ENCODE measurements at regions not wholly inside any gene's neighbourhood (a gene's known extent, or its start where the extent isn't known, plus 50 kb on each side); places are given as distances from the start of the nearest gene placed in this dataset.

- Histone ChIP-seq H3K27me3 (peaks cover 0 to 8% of the 10 kb centered on the region in 2 donors), H3K9me3 (peaks cover 0 to 10% (median 0%) of the 10 kb centered on the region in 4 donors), H3K4me3 (no peak overlapping the region), H3K27ac (no peak overlapping the region), H3K4me1 (no peaks in the 10 kb centered on the region), H3K36me3 (no peaks in the 10 kb centered on the region)
- WGBS, 2 donors, result 70 to 72% methylated on average over 4 of the region's 4 CpGs
- TF ChIP-seq EP300 (IDR thresholded peaks at IDR 0.05) (no peak), CTCF (IDR thresholded peaks at IDR 0.05) (no peak), POLR2A (IDR thresholded peaks at IDR 0.05) (no peak)
- no peak for DNase-seq (ENCODE audit: low spot score in 2 of 2)
These were observed 232.0 kb downstream of the BUD13 start for GRCh38 chr11:116540645-116541304.

- no peak for TF ChIP-seq EP300 (IDR thresholded peaks at IDR 0.05)
- TF ChIP-seq POLR2A (IDR thresholded peaks at IDR 0.05), result no peak
- no peak for TF ChIP-seq CTCF (IDR thresholded peaks at IDR 0.05)
- WGBS, 2 donors, result 55 to 56% methylated on average over 2 of the region's 2 CpGs
- Histone ChIP-seq H3K27ac (no peak overlapping the region), H3K4me1 (no peaks in the 10 kb centered on the region), H3K27me3 (peaks cover 0 to 15% of the 10 kb centered on the region in 2 donors), H3K9me3 (peaks cover 0 to 10% (median 0%) of the 10 kb centered on the region in 4 donors), H3K36me3 (no peaks in the 10 kb centered on the region), H3K4me3 (no peak overlapping the region)
- DNase-seq (ENCODE audit: low spot score in 2 of 2), result no peak
These were observed 232.9 kb downstream of the BUD13 start for GRCh38 chr11:116539836-116540418.

- TF ChIP-seq EP300 (IDR thresholded peaks at IDR 0.05) (no peak), CTCF (IDR thresholded peaks at IDR 0.05) (no peak), POLR2A (IDR thresholded peaks at IDR 0.05) (no peak)
- H3K9me3 ChIP-seq, result peaks cover 0 to 10% (median 0%) of the 10 kb centered on the region in 4 donors
- peaks cover 0 to 19% of the 10 kb centered on the region in 2 donors for H3K27me3 ChIP-seq
- no peak overlapping the region for H3K27ac ChIP-seq
- H3K36me3 ChIP-seq, result no peaks in the 10 kb centered on the region
- no peak for DNase-seq (ENCODE audit: low spot score in 2 of 2)
- H3K4me1 ChIP-seq, result no peaks in the 10 kb centered on the region
- WGBS, 2 donors, result 73 to 86% methylated on average over 4 of the region's 4 CpGs
- H3K4me3 ChIP-seq, result no peak overlapping the region
These were observed 233.6 kb downstream of the BUD13 start for GRCh38 chr11:116539211-116539610.

GRCh38 chr11:116538677-116539076 is 234.1 kb downstream of the BUD13 start:
- TF ChIP-seq CTCF (IDR thresholded peaks at IDR 0.05), result no peak
- no peak for TF ChIP-seq POLR2A (IDR thresholded peaks at IDR 0.05)
- TF ChIP-seq EP300 (IDR thresholded peaks at IDR 0.05), result no peak
- 74 to 76% methylated on average over 3 of the region's 3 CpGs for WGBS, 2 donors
- DNase-seq (ENCODE audit: low spot score in 2 of 2), result no peak
- Histone ChIP-seq H3K4me1 (no peaks in the 10 kb centered on the region), H3K36me3 (no peaks in the 10 kb centered on the region), H3K9me3 (peaks cover 0 to 10% (median 0%) of the 10 kb centered on the region in 4 donors), H3K27me3 (peaks cover 0 to 19% of the 10 kb centered on the region in 2 donors), H3K27ac (no peak overlapping the region), H3K4me3 (no peak overlapping the region)

GRCh38 chr11:116537709-116538108 is 235.1 kb downstream of the BUD13 start:
- Histone ChIP-seq H3K36me3 (no peaks in the 10 kb centered on the region), H3K27me3 (peaks cover 0 to 19% of the 10 kb centered on the region in 2 donors), H3K4me3 (no peak overlapping the region), H3K27ac (no peak overlapping the region), H3K9me3 (peaks cover 0 to 10% (median 0%) of the 10 kb centered on the region in 4 donors), H3K4me1 (no peaks in the 10 kb centered on the region)
- TF ChIP-seq EP300 (IDR thresholded peaks at IDR 0.05) (no peak), CTCF (IDR thresholded peaks at IDR 0.05) (no peak), POLR2A (IDR thresholded peaks at IDR 0.05) (no peak)
- DNase-seq (ENCODE audit: low spot score in 2 of 2), result no peak
- WGBS, 2 donors, result 78 to 83% methylated on average over 10 to 11 of the region's 11 CpGs
